GM21737 (cell line): ENCODE measurements at regions not wholly inside any gene's neighbourhood (a gene's known extent, or its start where the extent isn't known, plus 50 kb on each side); places are given as distances from the start of the nearest gene placed in this dataset.
A peak's percentile ranks its signal among the peaks of the same experiment; 100 is the strongest.
"Not testable (repeated sequence)": the region's sequence is repeated elsewhere in the genome, so short reads cannot be mapped to it uniquely, and the experiment has no call there.

Experiments
- ATAC-seq: cut with Tn5 transposase; IDR thresholded peaks from one replicate; pipeline ENCODE4 v1.9.1; 2021; ENCODE audit warnings: mild to moderate bottlenecking, moderate library complexity; ENCODE audit not compliant: unreplicated experiment

GRCh38 chr3:194032828-194033435, 103.0 kb upstream of the HES1 start:
- no peak for ATAC-seq

GRCh38 chr3:194034346-194035336, 101.3 kb upstream of the HES1 start:
- ATAC-seq: no peak

- no peak for ATAC-seq
These were observed 100.4 kb upstream of the HES1 start for GRCh38 chr3:194035406-194036138.

- no peak for ATAC-seq
These were observed 99.1 kb upstream of the HES1 start for GRCh38 chr3:194036842-194037241.

GRCh38 chr3:194038346-194038745, 97.6 kb upstream of the HES1 start:
- ATAC-seq: not testable (repeated sequence)

GRCh38 chr3:194038960-194039359, 97.0 kb upstream of the HES1 start:
- no peak for ATAC-seq

GRCh38 chr3:194040516-194041273, 95.3 kb upstream of the HES1 start:
- no peak for ATAC-seq

GRCh38 chr3:194042927-194043326, 93.0 kb upstream of the HES1 start:
- ATAC-seq: no peak

- no peak for ATAC-seq
These were observed 92.4 kb upstream of the HES1 start for GRCh38 chr3:194043516-194043915.

- peak; percentile 80 for ATAC-seq
These were observed 90.7 kb upstream of the HES1 start for GRCh38 chr3:194045289-194045688.

- ATAC-seq: no peak
These were observed 90.0 kb upstream of the HES1 start for GRCh38 chr3:194045919-194046318.

- ATAC-seq: no peak
These were observed 89.4 kb upstream of the HES1 start for GRCh38 chr3:194046531-194046930.

GRCh38 chr3:194046995-194047645, 88.8 kb upstream of the HES1 start:
- ATAC-seq: no peak

GRCh38 chr3:194049394-194049793, 86.6 kb upstream of the HES1 start:
- ATAC-seq: no peak

- no peak for ATAC-seq
These were observed 85.1 kb upstream of the HES1 start for GRCh38 chr3:194050782-194051320.

GRCh38 chr3:194051366-194052149, 84.4 kb upstream of the HES1 start:
- no peak for ATAC-seq

GRCh38 chr3:194053136-194053535, 82.8 kb upstream of the HES1 start:
- no peak for ATAC-seq

GRCh38 chr3:194054016-194054415, 81.9 kb upstream of the HES1 start:
- ATAC-seq: no peak

- no peak for ATAC-seq
These were observed 81.4 kb upstream of the HES1 start for GRCh38 chr3:194054540-194054939.
